CD4-positive, alpha-beta T cell (primary cell): ENCODE measurements at regions not wholly inside any gene's neighbourhood (a gene's known extent, or its start where the extent isn't known, plus 50 kb on each side); places are given as distances from the start of the nearest gene placed in this dataset.

Experiments
- ATAC-seq: fragments of 200-7000 bp; cut with Tn5 transposase; one replicate; pipeline ENCODE4 v1.10.0; 2022; ENCODE audit warnings: mild to moderate bottlenecking; ENCODE audit not compliant: poor library complexity
- CTCF ChIA-PET: fragments of 350-600 bp; sonication (Branson Sonifier 250); formaldehyde crosslinking; loops from one replicate; lab custom pipeline; 2021; ENCODE audit warnings: antibody characterized with exemption, inconsistent platforms; lab: Charles Lee
- POLR2A ChIA-PET: fragments of 350-600 bp; sonication (Branson Sonifier 250); formaldehyde crosslinking; loops from one replicate; lab custom pipeline; 2021; ENCODE audit warnings: antibody characterized with exemption, inconsistent platforms; lab: Charles Lee
- DNase-seq, 14 experiments: peaks; one replicate each; pipeline ENCODE4 v3.0.0-alpha.2; 2013 to 2020; ENCODE audit warnings: mixed read lengths in 2 of 14
- H3K27ac ChIP-seq, 2 donors: one replicate each; pipeline versions ENCODE4 v1.5.1 to v1.7.0; 2013; ENCODE audit warnings: low read length in 2 of 2, low read depth in 1 of 2, mild to moderate bottlenecking in 1 of 2
- H3K27me3 ChIP-seq, 2 experiments: 1 replicate in 1 of 2; 2 replicates in 1 of 2; pipeline versions ENCODE4 v1.6.1 to v1.7.0; 2013; ENCODE audit warnings: low read length in 2 of 2, control low read depth in 1 of 2, mild to moderate bottlenecking in 1 of 2, moderate library complexity in 1 of 2; ENCODE audit not compliant: insufficient read depth in 2 of 2, control insufficient read depth in 1 of 2
- H3K36me3 ChIP-seq: one replicate; pipeline ENCODE4 v1.6.1; 2013; ENCODE audit warnings: low read length, control low read depth; ENCODE audit not compliant: insufficient read depth
- H3K4me1 ChIP-seq: one replicate; pipeline ENCODE4 v1.6.1; 2013; ENCODE audit warnings: low read length, control low read depth; ENCODE audit not compliant: insufficient read depth
- H3K4me3 ChIP-seq: one replicate; pipeline ENCODE4 v1.5.1; 2013; ENCODE audit warnings: mild to moderate bottlenecking, low read length, moderate library complexity
- H3K9me3 ChIP-seq, 2 experiments: 1 replicate in 1 of 2; 2 replicates in 1 of 2; pipeline versions ENCODE4 v1.6.1 to v1.7.0; 2013; ENCODE audit warnings: low read length in 2 of 2, mild to moderate bottlenecking in 2 of 2, control low read depth in 1 of 2, moderate library complexity in 1 of 2; ENCODE audit not compliant: control insufficient read depth in 1 of 2, insufficient read depth in 1 of 2
- H3K27ac Mint-ChIP-seq: one replicate; pipeline ENCODE4 v1.8.0; 2020; ENCODE audit warnings: mixed read lengths
- H3K27me3 Mint-ChIP-seq: one replicate; pipeline ENCODE4 v1.8.0; 2021; ENCODE audit warnings: mixed read lengths
- H3K36me3 Mint-ChIP-seq: one replicate; pipeline ENCODE4 v1.8.0; 2021; ENCODE audit warnings: low read depth, mixed read lengths
- H3K4me1 Mint-ChIP-seq: one replicate; pipeline ENCODE4 v1.8.0; 2021; ENCODE audit warnings: low read depth, mixed read lengths
- H3K4me3 Mint-ChIP-seq: one replicate; pipeline ENCODE4 v1.8.0; 2020; ENCODE audit warnings: mild to moderate bottlenecking, mixed read lengths
- H3K9me3 Mint-ChIP-seq: one replicate; pipeline ENCODE4 v1.8.0; 2020; ENCODE audit warnings: mixed read lengths
- intact Hi-C, 2 experiments: fragments of 100-400 bp; cut with DNase I in 1 of 2; cut with micrococcal nuclease in 1 of 2; formaldehyde crosslinking; loops; one replicate each; pipeline versions ENCODE4 v1.15.1 to v1.9.0; 2023 to 2025; cut with DNase I, micrococcal nuclease
- TF ChIP-seq, protein P1 (sequence below): fragments of 200-600 bp; IDR thresholded peaks from one replicate; pipeline ENCODE4 v1.8.0; 2022; ENCODE audit warnings: antibody characterized with exemption, mild to moderate bottlenecking

DNA sequence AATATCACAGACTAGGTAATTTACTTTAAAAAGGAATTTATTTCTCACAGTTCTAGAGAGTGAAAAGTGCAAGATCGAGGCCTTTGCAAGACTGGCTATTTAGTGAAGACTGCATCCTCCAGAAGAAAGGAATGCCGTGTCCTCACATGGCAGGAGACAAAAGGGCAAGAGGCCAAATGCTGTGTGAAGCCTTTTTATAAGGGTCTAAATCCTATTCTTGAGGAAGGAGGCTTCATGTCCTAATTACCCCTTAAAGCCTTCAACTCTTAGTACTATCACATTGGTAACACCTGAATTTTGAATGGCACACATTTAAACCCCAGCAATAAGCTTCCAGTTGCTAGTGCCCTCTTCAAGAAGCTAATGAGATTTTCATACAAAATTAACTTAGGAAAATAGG lies 1882.3 kb upstream of the PIK3C3 start:
- Mint-ChIP-seq H3K36me3 (no peaks in the 10 kb centered on the region), H3K27ac (no peak overlapping the region), H3K27me3 (no peaks in the 10 kb centered on the region), H3K4me3 (no peak overlapping the region), H3K4me1 (no peaks in the 10 kb centered on the region), H3K9me3 (peaks cover 12% of the 10 kb centered on the region)
- Histone ChIP-seq H3K36me3 (no peaks in the 10 kb centered on the region), H3K27ac (no peak overlapping the region), H3K4me3 (no peak overlapping the region), H3K27me3 (no peaks in the 10 kb centered on the region), H3K4me1 (no peaks in the 10 kb centered on the region), H3K9me3 (peaks cover 0 to 4% of the 10 kb centered on the region in 2 experiments)
- no peak for ATAC-seq
- DNase-seq, result no peak
- intact Hi-C loops, result no loop called here
- POLR2A ChIA-PET, result no interaction called here
- TF ChIP-seq, protein P1, sequence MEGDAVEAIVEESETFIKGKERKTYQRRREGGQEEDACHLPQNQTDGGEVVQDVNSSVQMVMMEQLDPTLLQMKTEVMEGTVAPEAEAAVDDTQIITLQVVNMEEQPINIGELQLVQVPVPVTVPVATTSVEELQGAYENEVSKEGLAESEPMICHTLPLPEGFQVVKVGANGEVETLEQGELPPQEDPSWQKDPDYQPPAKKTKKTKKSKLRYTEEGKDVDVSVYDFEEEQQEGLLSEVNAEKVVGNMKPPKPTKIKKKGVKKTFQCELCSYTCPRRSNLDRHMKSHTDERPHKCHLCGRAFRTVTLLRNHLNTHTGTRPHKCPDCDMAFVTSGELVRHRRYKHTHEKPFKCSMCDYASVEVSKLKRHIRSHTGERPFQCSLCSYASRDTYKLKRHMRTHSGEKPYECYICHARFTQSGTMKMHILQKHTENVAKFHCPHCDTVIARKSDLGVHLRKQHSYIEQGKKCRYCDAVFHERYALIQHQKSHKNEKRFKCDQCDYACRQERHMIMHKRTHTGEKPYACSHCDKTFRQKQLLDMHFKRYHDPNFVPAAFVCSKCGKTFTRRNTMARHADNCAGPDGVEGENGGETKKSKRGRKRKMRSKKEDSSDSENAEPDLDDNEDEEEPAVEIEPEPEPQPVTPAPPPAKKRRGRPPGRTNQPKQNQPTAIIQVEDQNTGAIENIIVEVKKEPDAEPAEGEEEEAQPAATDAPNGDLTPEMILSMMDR, result no peak
- CTCF ChIA-PET, result no interaction called here

- Mint-ChIP-seq H3K4me1 (no peaks in the 10 kb centered on the region), H3K27ac (no peak overlapping the region), H3K4me3 (no peak overlapping the region), H3K36me3 (no peaks in the 10 kb centered on the region), H3K27me3 (no peaks in the 10 kb centered on the region), H3K9me3 (peaks cover 23% of the 10 kb centered on the region)
- H3K4me1 ChIP-seq, result no peaks in the 10 kb centered on the region
- H3K9me3 ChIP-seq, result peaks cover 4 to 7% of the 10 kb centered on the region in 2 experiments
- no peaks in the 10 kb centered on the region for H3K36me3 ChIP-seq
- no peak for ATAC-seq
- POLR2A ChIA-PET, result no interaction called here
- no peak overlapping the region for H3K4me3 ChIP-seq
- intact Hi-C loops, result no loop called here
- CTCF ChIA-PET, result no interaction called here
- H3K27me3 ChIP-seq, result no peaks in the 10 kb centered on the region
- TF ChIP-seq, protein P1, result no peak
- no peak overlapping the region for H3K27ac ChIP-seq
- no peak for DNase-seq
Observed at GRCh38 chr18:40066368-40066767, 1888.7 kb upstream of the PIK3C3 start.

GRCh38 chr18:40063488-40063887 lies 1891.5 kb upstream of the PIK3C3 start:
- Histone ChIP-seq H3K27me3 (no peaks in the 10 kb centered on the region), H3K4me1 (no peaks in the 10 kb centered on the region), H3K27ac (no peak overlapping the region), H3K4me3 (no peak overlapping the region), H3K36me3 (no peaks in the 10 kb centered on the region), H3K9me3 (peaks cover 0 to 7% of the 10 kb centered on the region in 2 experiments)
- ChIA-PET POLR2A (no interaction called here), CTCF (no interaction called here)
- Mint-ChIP-seq H3K27ac (no peak overlapping the region), H3K36me3 (no peaks in the 10 kb centered on the region), H3K27me3 (no peaks in the 10 kb centered on the region), H3K9me3 (peaks cover 15% of the 10 kb centered on the region), H3K4me1 (no peaks in the 10 kb centered on the region), H3K4me3 (no peak overlapping the region)
- intact Hi-C loops, result no loop called here
- DNase-seq (no peak), ATAC-seq (no peak)
- TF ChIP-seq, protein P1, result no peak
